Panc1 (cell line): ENCODE measurements at regions not wholly inside any gene's neighbourhood (a gene's known extent, or its start where the extent isn't known, plus 50 kb on each side); places are given as distances from the start of the nearest gene placed in this dataset.

Experiments used
- CTCF ChIP-seq: fragments of 450-650 bp; IDR thresholded peaks from 2 replicates; pipeline ENCODE4 v1.5.1; 2017; ENCODE audit warnings: mild to moderate bottlenecking
- POLR2AphosphoS5 ChIP-seq: IDR thresholded peaks from 2 replicates; pipeline ENCODE4 v1.6.1; 2012; ENCODE audit warnings: mild to moderate bottlenecking, low read depth, low read length, moderate library complexity
- REST ChIP-seq, 2 experiments: IDR thresholded peaks; 2 replicates each; pipeline ENCODE4 v1.6.1; 2011 to 2012; ENCODE audit warnings: low read depth in 2 of 2, control low read depth in 1 of 2, low read length in 1 of 2, mild to moderate bottlenecking in 1 of 2, moderate library complexity in 1 of 2; ENCODE audit not compliant: insufficient read depth in 1 of 2
- SIN3A ChIP-seq: IDR thresholded peaks from 2 replicates; pipeline ENCODE4 v1.6.1; 2012; ENCODE audit warnings: low read depth, mild to moderate bottlenecking, low read length, moderate library complexity, borderline replicate concordance; ENCODE audit not compliant: insufficient read depth

GRCh38 chr6:163630096-163630495 lies 215.6 kb downstream of the QKI start:
- no peak for TF ChIP-seq CTCF
- TF ChIP-seq POLR2AphosphoS5: no peak
- TF ChIP-seq SIN3A: no peak
- no peak for TF ChIP-seq REST (IDR thresholded peaks at IDR 0.05; ENCODE audit: insufficient read depth in 1 of 2, low read depth in 2 of 2, low read length in 1 of 2)
